Liver (tissue), 3 donors: ENCODE measurements at regions not wholly inside any gene's neighbourhood (a gene's known extent, or its start where the extent isn't known, plus 50 kb on each side); places are given as distances from the start of the nearest gene placed in this dataset.

Source experiments
- FOXA1 ChIP-seq: IDR thresholded peaks from 2 replicates; pipeline ENCODE4 v1.6.1; 2016; ENCODE audit warnings: antibody characterized with exemption
- JUND ChIP-seq, 2 donors: IDR thresholded peaks; 2 replicates each; pipeline ENCODE4 v1.6.1; 2016; ENCODE audit warnings: antibody characterized with exemption in 2 of 2
- RAD21 ChIP-seq, 2 donors: IDR thresholded peaks; 2 replicates each; pipeline ENCODE4 v1.6.1; 2016; ENCODE audit warnings: antibody characterized with exemption in 2 of 2, mild to moderate bottlenecking in 2 of 2
- RXRA ChIP-seq, 2 donors: IDR thresholded peaks; 2 replicates each; pipeline ENCODE4 v1.6.1; 2017 to 2018; ENCODE audit warnings: antibody characterized with exemption in 2 of 2, mild to moderate bottlenecking in 1 of 2
- SP1 ChIP-seq: IDR thresholded peaks from 2 replicates; pipeline ENCODE4 v1.6.1; 2018; ENCODE audit warnings: antibody characterized with exemption, mild to moderate bottlenecking
- TAF1 ChIP-seq: conservative IDR thresholded peaks from 2 replicates; pipeline ENCODE4 v1.6.1; 2016; ENCODE audit warnings: antibody characterized with exemption, mild to moderate bottlenecking
- YY1 ChIP-seq: IDR thresholded peaks from 2 replicates; pipeline ENCODE4 v1.6.1; 2016; ENCODE audit warnings: antibody characterized with exemption, mild to moderate bottlenecking
- TF ChIP-seq, protein P1 (sequence below): IDR thresholded peaks from 2 replicates; pipeline ENCODE4 v1.6.1; 2016; ENCODE audit warnings: antibody characterized with exemption, mild to moderate bottlenecking
- TF ChIP-seq, protein P2 (sequence below): fragments of 150-350 bp; IDR thresholded peaks from 2 replicates; pipeline ENCODE4 v1.5.1; 2017; ENCODE audit warnings: improper control_type of control experiment, low read depth, low read length; ENCODE audit not compliant: missing input control
- TF ChIP-seq, protein P3 (sequence below): IDR thresholded peaks from 2 replicates; pipeline ENCODE4 v1.6.1; 2016; ENCODE audit warnings: antibody characterized with exemption
- TF ChIP-seq, protein P4 (sequence below): IDR thresholded peaks from 2 replicates; pipeline ENCODE4 v1.6.1; 2016; ENCODE audit warnings: antibody characterized with exemption
- TF ChIP-seq, protein P5 (sequence below): IDR thresholded peaks from 2 replicates; pipeline ENCODE4 v1.6.1; 2016; ENCODE audit warnings: antibody characterized with exemption
- donor health status: healthy.
- donor health status: healthy.

DNA sequence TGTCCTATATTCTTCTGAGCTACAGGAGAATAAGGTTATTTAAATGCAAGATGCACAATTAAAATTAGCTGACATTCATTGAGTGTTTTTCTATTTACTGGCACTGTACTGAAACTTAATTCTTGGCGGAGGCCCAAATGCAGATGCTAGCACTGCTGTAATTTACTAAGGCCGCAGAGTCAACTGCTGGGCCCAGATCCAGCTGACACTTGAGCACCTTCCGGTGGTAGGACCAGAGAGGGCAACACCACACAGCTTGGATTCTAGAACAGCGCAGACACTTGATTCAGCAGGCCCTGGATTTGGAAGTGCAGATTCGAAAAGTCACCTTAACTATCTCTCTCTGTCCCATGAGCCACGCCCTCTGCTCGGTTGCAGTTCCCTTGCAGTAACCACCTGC, 228.6 kb upstream of the TMEM72 start:
- TF ChIP-seq, protein P1, sequence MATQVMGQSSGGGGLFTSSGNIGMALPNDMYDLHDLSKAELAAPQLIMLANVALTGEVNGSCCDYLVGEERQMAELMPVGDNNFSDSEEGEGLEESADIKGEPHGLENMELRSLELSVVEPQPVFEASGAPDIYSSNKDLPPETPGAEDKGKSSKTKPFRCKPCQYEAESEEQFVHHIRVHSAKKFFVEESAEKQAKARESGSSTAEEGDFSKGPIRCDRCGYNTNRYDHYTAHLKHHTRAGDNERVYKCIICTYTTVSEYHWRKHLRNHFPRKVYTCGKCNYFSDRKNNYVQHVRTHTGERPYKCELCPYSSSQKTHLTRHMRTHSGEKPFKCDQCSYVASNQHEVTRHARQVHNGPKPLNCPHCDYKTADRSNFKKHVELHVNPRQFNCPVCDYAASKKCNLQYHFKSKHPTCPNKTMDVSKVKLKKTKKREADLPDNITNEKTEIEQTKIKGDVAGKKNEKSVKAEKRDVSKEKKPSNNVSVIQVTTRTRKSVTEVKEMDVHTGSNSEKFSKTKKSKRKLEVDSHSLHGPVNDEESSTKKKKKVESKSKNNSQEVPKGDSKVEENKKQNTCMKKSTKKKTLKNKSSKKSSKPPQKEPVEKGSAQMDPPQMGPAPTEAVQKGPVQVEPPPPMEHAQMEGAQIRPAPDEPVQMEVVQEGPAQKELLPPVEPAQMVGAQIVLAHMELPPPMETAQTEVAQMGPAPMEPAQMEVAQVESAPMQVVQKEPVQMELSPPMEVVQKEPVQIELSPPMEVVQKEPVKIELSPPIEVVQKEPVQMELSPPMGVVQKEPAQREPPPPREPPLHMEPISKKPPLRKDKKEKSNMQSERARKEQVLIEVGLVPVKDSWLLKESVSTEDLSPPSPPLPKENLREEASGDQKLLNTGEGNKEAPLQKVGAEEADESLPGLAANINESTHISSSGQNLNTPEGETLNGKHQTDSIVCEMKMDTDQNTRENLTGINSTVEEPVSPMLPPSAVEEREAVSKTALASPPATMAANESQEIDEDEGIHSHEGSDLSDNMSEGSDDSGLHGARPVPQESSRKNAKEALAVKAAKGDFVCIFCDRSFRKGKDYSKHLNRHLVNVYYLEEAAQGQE, result no peak
- TF ChIP-seq, protein P2, sequence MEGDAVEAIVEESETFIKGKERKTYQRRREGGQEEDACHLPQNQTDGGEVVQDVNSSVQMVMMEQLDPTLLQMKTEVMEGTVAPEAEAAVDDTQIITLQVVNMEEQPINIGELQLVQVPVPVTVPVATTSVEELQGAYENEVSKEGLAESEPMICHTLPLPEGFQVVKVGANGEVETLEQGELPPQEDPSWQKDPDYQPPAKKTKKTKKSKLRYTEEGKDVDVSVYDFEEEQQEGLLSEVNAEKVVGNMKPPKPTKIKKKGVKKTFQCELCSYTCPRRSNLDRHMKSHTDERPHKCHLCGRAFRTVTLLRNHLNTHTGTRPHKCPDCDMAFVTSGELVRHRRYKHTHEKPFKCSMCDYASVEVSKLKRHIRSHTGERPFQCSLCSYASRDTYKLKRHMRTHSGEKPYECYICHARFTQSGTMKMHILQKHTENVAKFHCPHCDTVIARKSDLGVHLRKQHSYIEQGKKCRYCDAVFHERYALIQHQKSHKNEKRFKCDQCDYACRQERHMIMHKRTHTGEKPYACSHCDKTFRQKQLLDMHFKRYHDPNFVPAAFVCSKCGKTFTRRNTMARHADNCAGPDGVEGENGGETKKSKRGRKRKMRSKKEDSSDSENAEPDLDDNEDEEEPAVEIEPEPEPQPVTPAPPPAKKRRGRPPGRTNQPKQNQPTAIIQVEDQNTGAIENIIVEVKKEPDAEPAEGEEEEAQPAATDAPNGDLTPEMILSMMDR, result no peak
- no peak for TF ChIP-seq SP1
- TF ChIP-seq FOXA1, result no peak
- no peak for TF ChIP-seq YY1
- TF ChIP-seq JUND (IDR thresholded peaks at IDR 0.05), result no peak
- TF ChIP-seq, protein P3, sequence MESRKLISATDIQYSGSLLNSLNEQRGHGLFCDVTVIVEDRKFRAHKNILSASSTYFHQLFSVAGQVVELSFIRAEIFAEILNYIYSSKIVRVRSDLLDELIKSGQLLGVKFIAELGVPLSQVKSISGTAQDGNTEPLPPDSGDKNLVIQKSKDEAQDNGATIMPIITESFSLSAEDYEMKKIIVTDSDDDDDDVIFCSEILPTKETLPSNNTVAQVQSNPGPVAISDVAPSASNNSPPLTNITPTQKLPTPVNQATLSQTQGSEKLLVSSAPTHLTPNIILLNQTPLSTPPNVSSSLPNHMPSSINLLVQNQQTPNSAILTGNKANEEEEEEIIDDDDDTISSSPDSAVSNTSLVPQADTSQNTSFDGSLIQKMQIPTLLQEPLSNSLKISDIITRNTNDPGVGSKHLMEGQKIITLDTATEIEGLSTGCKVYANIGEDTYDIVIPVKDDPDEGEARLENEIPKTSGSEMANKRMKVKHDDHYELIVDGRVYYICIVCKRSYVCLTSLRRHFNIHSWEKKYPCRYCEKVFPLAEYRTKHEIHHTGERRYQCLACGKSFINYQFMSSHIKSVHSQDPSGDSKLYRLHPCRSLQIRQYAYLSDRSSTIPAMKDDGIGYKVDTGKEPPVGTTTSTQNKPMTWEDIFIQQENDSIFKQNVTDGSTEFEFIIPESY, result no peak
- no peak for TF ChIP-seq RAD21 (IDR thresholded peaks at IDR 0.05)
- TF ChIP-seq, protein P4, sequence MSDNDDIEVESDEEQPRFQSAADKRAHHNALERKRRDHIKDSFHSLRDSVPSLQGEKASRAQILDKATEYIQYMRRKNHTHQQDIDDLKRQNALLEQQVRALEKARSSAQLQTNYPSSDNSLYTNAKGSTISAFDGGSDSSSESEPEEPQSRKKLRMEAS, result no peak
- TF ChIP-seq TAF1, result no peak
- TF ChIP-seq, protein P5, sequence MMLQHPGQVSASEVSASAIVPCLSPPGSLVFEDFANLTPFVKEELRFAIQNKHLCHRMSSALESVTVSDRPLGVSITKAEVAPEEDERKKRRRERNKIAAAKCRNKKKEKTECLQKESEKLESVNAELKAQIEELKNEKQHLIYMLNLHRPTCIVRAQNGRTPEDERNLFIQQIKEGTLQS, result no peak
- TF ChIP-seq RXRA (IDR thresholded peaks at IDR 0.05), result no peak
